ENCODE measurements at regions not wholly inside any gene's neighbourhood (a gene's known extent, or its start where the extent isn't known, plus 50 kb on each side); places are given as distances from the start of the nearest gene placed in this dataset.

- intact Hi-C loops (cut with DNase I; ENCODE audit: low total_unique reads), result no loop called here
- H3K4me1 ChIP-seq, result no peaks in the 10 kb centered on the region
- no peak for TF ChIP-seq CTCF (IDR thresholded peaks at IDR 0.05)
- no peaks in the 10 kb centered on the region for H3K9me3 ChIP-seq
- H3K36me3 ChIP-seq, result no peaks in the 10 kb centered on the region
- no peaks in the 10 kb centered on the region for H3K27me3 ChIP-seq
- H3K4me3 ChIP-seq, result no peak overlapping the region
- no peak overlapping the region for H3K27ac ChIP-seq
- DNase-seq, result no peak
Observed at GRCh38 chr13:47632311-47632710, 368.8 kb downstream of the SUCLA2 start.

- H3K4me3 ChIP-seq, result no peak overlapping the region
- TF ChIP-seq POLR2A (IDR thresholded peaks at IDR 0.05) (no peak), CTCF (IDR thresholded peaks at IDR 0.05) (no peak)
- no peaks in the 10 kb centered on the region for H3K4me1 ChIP-seq
- intact Hi-C loops (cut with DNase I; ENCODE audit: low total_unique reads), result no loop called here
- no peak for DNase-seq
- no peaks in the 10 kb centered on the region for H3K27me3 ChIP-seq
- no peaks in the 10 kb centered on the region for H3K36me3 ChIP-seq
- H3K9me3 ChIP-seq, result no peaks in the 10 kb centered on the region
- no peak overlapping the region for H3K27ac ChIP-seq
Observed at GRCh38 chr13:47628666-47629065, 372.4 kb downstream of the SUCLA2 start.

GRCh38 chr13:47623862-47624261 is 377.2 kb downstream of the SUCLA2 start:
- TF ChIP-seq CTCF (IDR thresholded peaks at IDR 0.05) (no peak), POLR2A (IDR thresholded peaks at IDR 0.05) (no peak)
- H3K27me3 ChIP-seq, result no peaks in the 10 kb centered on the region
- intact Hi-C loops (cut with DNase I; ENCODE audit: low total_unique reads), result no loop called here
- no peaks in the 10 kb centered on the region for H3K9me3 ChIP-seq
- no peaks in the 10 kb centered on the region for H3K4me1 ChIP-seq
- no peak overlapping the region for H3K27ac ChIP-seq
- no peaks in the 10 kb centered on the region for H3K36me3 ChIP-seq
- no peak overlapping the region for H3K4me3 ChIP-seq
- no peak for DNase-seq

GRCh38 chr13:47621931-47622330 is 379.1 kb downstream of the SUCLA2 start:
- H3K9me3 ChIP-seq, result no peaks in the 10 kb centered on the region
- H3K4me3 ChIP-seq, result no peak overlapping the region
- H3K4me1 ChIP-seq, result no peaks in the 10 kb centered on the region
- no peak for TF ChIP-seq POLR2A (IDR thresholded peaks at IDR 0.05)
- no peak for TF ChIP-seq CTCF (IDR thresholded peaks at IDR 0.05)
- intact Hi-C loops (cut with DNase I; ENCODE audit: low total_unique reads), result no loop called here
- no peak overlapping the region for H3K27ac ChIP-seq
- DNase-seq, result no peak
- no peaks in the 10 kb centered on the region for H3K27me3 ChIP-seq
- H3K36me3 ChIP-seq, result no peaks in the 10 kb centered on the region

GRCh38 chr13:47611664-47612288 is 389.3 kb downstream of the SUCLA2 start:
- Histone ChIP-seq H3K4me3 (no peak overlapping the region), H3K27ac (no peak overlapping the region), H3K36me3 (no peaks in the 10 kb centered on the region), H3K4me1 (no peaks in the 10 kb centered on the region), H3K9me3 (no peaks in the 10 kb centered on the region), H3K27me3 (no peaks in the 10 kb centered on the region)
- no peak for DNase-seq
- TF ChIP-seq CTCF (IDR thresholded peaks at IDR 0.05), result no peak
- TF ChIP-seq POLR2A (IDR thresholded peaks at IDR 0.05), result no peak
- intact Hi-C loops (cut with DNase I; ENCODE audit: low total_unique reads), result no loop called here
